Pancreas (tissue), 10 donors: ENCODE measurements at regions not wholly inside any gene's neighbourhood (a gene's known extent, or its start where the extent isn't known, plus 50 kb on each side); places are given as distances from the start of the nearest gene placed in this dataset.

Experiments
- ATAC-seq, 4 donors: fragments of 200-7000 bp; cut with Tn5 transposase; one replicate each; pipeline versions ENCODE4 v1.8.0 to v1.9.1; 2020; ENCODE audit warnings: mild to moderate bottlenecking in 4 of 4, moderate library complexity in 4 of 4
- DNase-seq, 6 donors: peaks; one replicate each; pipeline ENCODE4 v3.0.0-alpha.2; 2020
- FAIRE-seq: peaks from 2 replicates; lab custom pipeline; 2012; peaks lifted over from hg19 to GRCh38; lab: Jason Lieb, UNC
- H3K27ac ChIP-seq, 4 donors: fragments of 200-600 bp; sonication (generic); 1 replicate in 3 of 4; 2 replicates in 1 of 4; pipeline versions ENCODE4 v1.5.0 to v1.8.0; 2020
- H3K27me3 ChIP-seq, 4 donors: fragments of 200-600 bp; one replicate each; pipeline ENCODE4 v1.8.0; 2021
- H3K36me3 ChIP-seq, 3 donors: fragments of 200-600 bp; sonication (generic) in 1 of 3; one replicate each; pipeline versions ENCODE4 v1.5.0 to v1.8.0; 2020 to 2021
- H3K4me1 ChIP-seq, 3 donors: fragments of 200-600 bp; one replicate each; pipeline ENCODE4 v1.8.0; 2021
- H3K4me3 ChIP-seq, 4 donors: fragments of 200-600 bp; sonication (generic) in 2 of 4; one replicate each; pipeline versions ENCODE4 v1.5.0 to v1.8.0; 2020 to 2021
- H3K9me3 ChIP-seq, 4 donors: fragments of 200-600 bp; one replicate each; pipeline ENCODE4 v1.8.0; 2021
- CTCF ChIP-seq, 4 donors: fragments of 200-600 bp; sonication (generic) in 3 of 4; IDR thresholded peaks; one replicate each; pipeline versions ENCODE4 v1.5.0 to v1.8.0; 2021; ENCODE audit warnings: antibody characterized with exemption in 4 of 4
- WGBS, 2 donors: extraction: QIAGEN DNeasy Blood & Tissue Kit; methylation state at CpG; one replicate each; pipeline ENCODE4 v1.1.7; 2013; 5-methylcytosine and 5-hydroxymethylcytosine counted together
- intact Hi-C, 3 donors: fragments of 100-400 bp; cut with DNase I; formaldehyde crosslinking; loops; one replicate each; pipeline versions ENCODE4 v1.11.1 to v1.14.2; 2022
- donor health status: healthy with polysubstance abuse.
- donor health status: DM: no; HTN: no; CAD: no; lungs with moderate emphysema.
- donor health status: DM: no; HTN: no; CAD: no.
- donor health status: control.
- donor health status: control.
- donor health status: Bipolar disorder and iron deficiency.
- donor health status: DM: yes; HTN: yes; CAD: no.
- donor health status: DM: no; HTN: no; CAD: no.
- donor health status: DM: no; HTN: no; CAD: no.
- donor health status: DM: yes; HTN: yes; CAD: no.

GRCh38 chr5:118447350-118447749 lies 541.0 kb downstream of the DTWD2 start:
- no peak for ATAC-seq
- 79 to 94% methylated on average over 1 of the region's 1 CpG for WGBS, 2 donors

GRCh38 chr5:118441956-118442355 lies 546.4 kb downstream of the DTWD2 start:
- ATAC-seq (no peak), FAIRE-seq (no peak), DNase-seq (no peak)
- Histone ChIP-seq H3K4me1 (no peaks in the 10 kb centered on the region), H3K4me3 (no peak overlapping the region), H3K27me3 (no peaks in the 10 kb centered on the region), H3K9me3 (no peaks in the 10 kb centered on the region), H3K36me3 (no peaks in the 10 kb centered on the region), H3K27ac (no peak overlapping the region)
- WGBS, 2 donors = 53 to 75% methylated on average over 2 of the region's 2 CpGs
- TF ChIP-seq CTCF (IDR thresholded peaks at IDR 0.05) = no peak
- intact Hi-C loops = no loop called here

More at GRCh38 chr5:118447350-118447749, 541.0 kb downstream of the DTWD2 start:
- Histone ChIP-seq H3K36me3 (no peaks in the 10 kb centered on the region), H3K9me3 (no peaks in the 10 kb centered on the region), H3K27ac (no peak overlapping the region), H3K4me3 (no peak overlapping the region), H3K4me1 (no peaks in the 10 kb centered on the region), H3K27me3 (no peaks in the 10 kb centered on the region)
- FAIRE-seq (no peak), DNase-seq (no peak)
- intact Hi-C loops = no loop called here
- TF ChIP-seq CTCF (IDR thresholded peaks at IDR 0.05) = no peak

GRCh38 chr5:118441034-118441433 lies 547.3 kb downstream of the DTWD2 start:
- no peak for TF ChIP-seq CTCF (IDR thresholded peaks at IDR 0.05)
- 73 to 87% methylated on average over 4 of the region's 4 CpGs for WGBS, 2 donors
- intact Hi-C loops = no loop called here
- no peak for DNase-seq
- Histone ChIP-seq H3K27me3 (no peaks in the 10 kb centered on the region), H3K36me3 (no peaks in the 10 kb centered on the region), H3K9me3 (no peaks in the 10 kb centered on the region), H3K27ac (no peak overlapping the region), H3K4me1 (no peaks in the 10 kb centered on the region), H3K4me3 (no peak overlapping the region)
- FAIRE-seq = no peak
- ATAC-seq = no peak

- H3K9me3 ChIP-seq = no peaks in the 10 kb centered on the region
- 62 to 67% methylated on average over 5 of the region's 5 CpGs for WGBS, 2 donors
- no peak overlapping the region for H3K4me3 ChIP-seq
- DNase-seq (no peak), FAIRE-seq (no peak), ATAC-seq (no peak)
- H3K27me3 ChIP-seq = no peaks in the 10 kb centered on the region
- intact Hi-C loops = no loop called here
- TF ChIP-seq CTCF (IDR thresholded peaks at IDR 0.05) = no peak
- no peaks in the 10 kb centered on the region for H3K36me3 ChIP-seq
- no peaks in the 10 kb centered on the region for H3K4me1 ChIP-seq
- H3K27ac ChIP-seq = no peak overlapping the region
Measured at GRCh38 chr5:118440496-118440895, 547.9 kb downstream of the DTWD2 start.

- Histone ChIP-seq H3K9me3 (no peaks in the 10 kb centered on the region), H3K27ac (no peak overlapping the region), H3K36me3 (no peaks in the 10 kb centered on the region), H3K27me3 (no peaks in the 10 kb centered on the region), H3K4me3 (no peak overlapping the region), H3K4me1 (no peaks in the 10 kb centered on the region)
- FAIRE-seq (no peak), DNase-seq (no peak), ATAC-seq (no peak)
- intact Hi-C loops = no loop called here
- 12 to 14% methylated on average over 2 of the region's 2 CpGs for WGBS, 2 donors
- TF ChIP-seq CTCF (IDR thresholded peaks at IDR 0.05) = no peak
Measured at GRCh38 chr5:118439831-118440230, 548.5 kb downstream of the DTWD2 start.
